Body of pancreas (tissue), 4 donors: ENCODE measurements at regions not wholly inside any gene's neighbourhood (a gene's known extent, or its start where the extent isn't known, plus 50 kb on each side); places are given as distances from the start of the nearest gene placed in this dataset.

Experiments used
- CTCF ChIP-seq, 7 experiments: fragments of 450-650 bp in 4 of 7; fragments of 200-600 bp in 3 of 7; sonication (generic) in 3 of 7; IDR thresholded peaks; one replicate each; pipeline ENCODE4 v1.5.1; 2016 to 2019; ENCODE audit warnings: antibody characterized with exemption in 7 of 7
- POLR2A ChIP-seq, 3 donors: fragments of 450-650 bp; IDR thresholded peaks; one replicate each; pipeline ENCODE4 v1.6.1; 2016; ENCODE audit warnings: antibody characterized with exemption in 3 of 3, mild to moderate bottlenecking in 2 of 3

GRCh38 chr9:14004110-14004509, 309.8 kb downstream of the NFIB start:
- TF ChIP-seq CTCF (IDR thresholded peaks at IDR 0.05) (no peak), POLR2A (IDR thresholded peaks at IDR 0.05) (no peak)
